ENCODE measurements at regions not wholly inside any gene's neighbourhood (a gene's known extent, or its start where the extent isn't known, plus 50 kb on each side); places are given as distances from the start of the nearest gene placed in this dataset.
"Not testable (repeated sequence)": the region's sequence is repeated elsewhere in the genome, so short reads cannot be mapped to it uniquely, and the experiment has no call there.

- Mint-ChIP-seq H3K27ac (ENCODE audit: unreplicated experiment) (no peak overlapping the region), H3K4me1 (ENCODE audit: unreplicated experiment) (no peaks in the 10 kb centered on the region), H3K9me3 (ENCODE audit: unreplicated experiment) (peaks cover 86% of the 10 kb centered on the region), H3K27me3 (ENCODE audit: unreplicated experiment) (no peaks in the 10 kb centered on the region), H3K4me3 (ENCODE audit: unreplicated experiment) (no peak overlapping the region), H3K36me3 (ENCODE audit: unreplicated experiment) (peaks cover 5% of the 10 kb centered on the region)
- TF ChIP-seq CTCF (IDR thresholded peaks at IDR 0.05) = no peak
- no peak for DNase-seq (ENCODE audit: extremely low spot score, unreplicated experiment)
Observed at GRCh38 chr10:42304341-42304740, 334.0 kb downstream of the ZNF33B start.

- H3K27me3 Mint-ChIP-seq (ENCODE audit: unreplicated experiment); H3K27ac Mint-ChIP-seq (ENCODE audit: unreplicated experiment); H3K36me3 Mint-ChIP-seq (ENCODE audit: unreplicated experiment); H3K4me3 Mint-ChIP-seq (ENCODE audit: unreplicated experiment); DNase-seq (ENCODE audit: extremely low spot score, unreplicated experiment); H3K9me3 Mint-ChIP-seq (ENCODE audit: unreplicated experiment); H3K4me1 Mint-ChIP-seq (ENCODE audit: unreplicated experiment): not testable (repeated sequence)
Observed at GRCh38 chr10:42281896-42282295, 356.5 kb downstream of the ZNF33B start.

- not testable (repeated sequence) for H3K4me1 Mint-ChIP-seq (ENCODE audit: unreplicated experiment); DNase-seq (ENCODE audit: extremely low spot score, unreplicated experiment); H3K27ac Mint-ChIP-seq (ENCODE audit: unreplicated experiment); H3K4me3 Mint-ChIP-seq (ENCODE audit: unreplicated experiment); H3K36me3 Mint-ChIP-seq (ENCODE audit: unreplicated experiment); H3K27me3 Mint-ChIP-seq (ENCODE audit: unreplicated experiment)
- peaks cover 26% of the 10 kb centered on the region for H3K9me3 Mint-ChIP-seq (ENCODE audit: unreplicated experiment)
Observed at GRCh38 chr10:42269788-42270187, 368.6 kb downstream of the ZNF33B start.

- not testable (repeated sequence) for H3K27ac Mint-ChIP-seq (ENCODE audit: unreplicated experiment); H3K4me3 Mint-ChIP-seq (ENCODE audit: unreplicated experiment); DNase-seq (ENCODE audit: extremely low spot score, unreplicated experiment); H3K4me1 Mint-ChIP-seq (ENCODE audit: unreplicated experiment); H3K27me3 Mint-ChIP-seq (ENCODE audit: unreplicated experiment); H3K36me3 Mint-ChIP-seq (ENCODE audit: unreplicated experiment)
- H3K9me3 Mint-ChIP-seq (ENCODE audit: unreplicated experiment) = peaks cover 30% of the 10 kb centered on the region
Observed at GRCh38 chr10:42263259-42263658, 375.1 kb downstream of the ZNF33B start.

GRCh38 chr10:42243002-42243401, 395.4 kb downstream of the ZNF33B start:
- H3K4me1 Mint-ChIP-seq (ENCODE audit: unreplicated experiment); H3K27me3 Mint-ChIP-seq (ENCODE audit: unreplicated experiment); H3K4me3 Mint-ChIP-seq (ENCODE audit: unreplicated experiment); H3K36me3 Mint-ChIP-seq (ENCODE audit: unreplicated experiment); H3K27ac Mint-ChIP-seq (ENCODE audit: unreplicated experiment); DNase-seq (ENCODE audit: extremely low spot score, unreplicated experiment): not testable (repeated sequence)
- peaks cover 24% of the 10 kb centered on the region for H3K9me3 Mint-ChIP-seq (ENCODE audit: unreplicated experiment)

- Mint-ChIP-seq H3K4me1 (ENCODE audit: unreplicated experiment) (no peaks in the 10 kb centered on the region), H3K27me3 (ENCODE audit: unreplicated experiment) (no peaks in the 10 kb centered on the region), H3K4me3 (ENCODE audit: unreplicated experiment) (no peak overlapping the region), H3K9me3 (ENCODE audit: unreplicated experiment) (peaks cover 25% of the 10 kb centered on the region), H3K36me3 (ENCODE audit: unreplicated experiment) (peaks cover 2% of the 10 kb centered on the region), H3K27ac (ENCODE audit: unreplicated experiment) (no peak overlapping the region)
- no peak for TF ChIP-seq CTCF (IDR thresholded peaks at IDR 0.05)
- DNase-seq (ENCODE audit: extremely low spot score, unreplicated experiment) = peak; percentile 84
Observed at GRCh38 chr10:42242135-42242805, 396.1 kb downstream of the ZNF33B start.

- not testable (repeated sequence) for H3K27ac Mint-ChIP-seq (ENCODE audit: unreplicated experiment); H3K4me3 Mint-ChIP-seq (ENCODE audit: unreplicated experiment); H3K27me3 Mint-ChIP-seq (ENCODE audit: unreplicated experiment); DNase-seq (ENCODE audit: extremely low spot score, unreplicated experiment); H3K36me3 Mint-ChIP-seq (ENCODE audit: unreplicated experiment); H3K9me3 Mint-ChIP-seq (ENCODE audit: unreplicated experiment); H3K4me1 Mint-ChIP-seq (ENCODE audit: unreplicated experiment)
Observed at GRCh38 chr10:42236401-42236800, 402.0 kb downstream of the ZNF33B start.

- H3K27me3 Mint-ChIP-seq (ENCODE audit: unreplicated experiment); H3K4me3 Mint-ChIP-seq (ENCODE audit: unreplicated experiment); H3K9me3 Mint-ChIP-seq (ENCODE audit: unreplicated experiment); H3K4me1 Mint-ChIP-seq (ENCODE audit: unreplicated experiment); H3K27ac Mint-ChIP-seq (ENCODE audit: unreplicated experiment); H3K36me3 Mint-ChIP-seq (ENCODE audit: unreplicated experiment): not testable (repeated sequence)
- DNase-seq (ENCODE audit: extremely low spot score, unreplicated experiment) = peak; percentile 80
Observed at GRCh38 chr10:42235736-42236135, 402.6 kb downstream of the ZNF33B start.

- H3K4me1 Mint-ChIP-seq (ENCODE audit: unreplicated experiment); H3K27me3 Mint-ChIP-seq (ENCODE audit: unreplicated experiment); H3K9me3 Mint-ChIP-seq (ENCODE audit: unreplicated experiment); H3K27ac Mint-ChIP-seq (ENCODE audit: unreplicated experiment); H3K4me3 Mint-ChIP-seq (ENCODE audit: unreplicated experiment); H3K36me3 Mint-ChIP-seq (ENCODE audit: unreplicated experiment): not testable (repeated sequence)
- peak; percentile 71 for DNase-seq (ENCODE audit: extremely low spot score, unreplicated experiment)
Observed at GRCh38 chr10:42235241-42235640, 403.1 kb downstream of the ZNF33B start.

GRCh38 chr10:42234506-42234905, 403.9 kb downstream of the ZNF33B start:
- not testable (repeated sequence) for H3K27me3 Mint-ChIP-seq (ENCODE audit: unreplicated experiment); H3K27ac Mint-ChIP-seq (ENCODE audit: unreplicated experiment); H3K4me3 Mint-ChIP-seq (ENCODE audit: unreplicated experiment); H3K4me1 Mint-ChIP-seq (ENCODE audit: unreplicated experiment); H3K36me3 Mint-ChIP-seq (ENCODE audit: unreplicated experiment); H3K9me3 Mint-ChIP-seq (ENCODE audit: unreplicated experiment)
- peak; percentile 81 for DNase-seq (ENCODE audit: extremely low spot score, unreplicated experiment)

Measured in osteocyte (in vitro differentiated cells).